ENCODE measurements at regions not wholly inside any gene's neighbourhood (a gene's known extent, or its start where the extent isn't known, plus 50 kb on each side); places are given as distances from the start of the nearest gene placed in this dataset.
A peak's percentile ranks its signal among the peaks of the same experiment; 100 is the strongest.

GRCh38 chr1:157400766-157401165, 151.5 kb downstream of the FCRL5 start:
- no peaks in the 10 kb centered on the region for H3K4me1 ChIP-seq (ENCODE audit: insufficient read depth)
- TF ChIP-seq EZH2 (IDR thresholded peaks at IDR 0.05; ENCODE audit: insufficient read depth, poor library complexity, severe bottlenecking) (no peak), EZH2phosphoT487 (IDR thresholded peaks at IDR 0.05; ENCODE audit: insufficient read depth, low read depth) (no peak)
- H3F3A ChIP-seq (ENCODE audit: insufficient read depth) = no peaks in the 10 kb centered on the region
- no peaks in the 10 kb centered on the region for H3K9me3 ChIP-seq (ENCODE audit: low read depth)
- H3K9ac ChIP-seq = no peak overlapping the region
- in situ Hi-C loops (cut with MboI) = no loop called here
- no peaks in the 10 kb centered on the region for H3K79me2 ChIP-seq (ENCODE audit: insufficient read depth)
- H4K20me1 ChIP-seq (ENCODE audit: insufficient read depth) = no peaks in the 10 kb centered on the region
- H3K4me2 ChIP-seq (ENCODE audit: unreplicated experiment) = no peak overlapping the region
- H2AFZ ChIP-seq = no peak overlapping the region
- peaks cover 13% of the 10 kb centered on the region; the same call in 1 of the 2 replicates for H3K27me3 ChIP-seq (replicated peaks; ENCODE audit: insufficient read depth)
- H3K9me2 ChIP-seq (ENCODE audit: insufficient read depth) = no peaks in the 10 kb centered on the region
- WGBS, 2 experiments (ENCODE audit: low coverage in 1 of 2, low lambda C conversion rate in 2 of 2, missing lambda C conversion rate in 2 of 2) = 0 to 9% methylated on average over 5 to 6 of the region's 6 CpGs
- no peak overlapping the region for H3K27ac ChIP-seq
- H3K4me3 ChIP-seq = no peak overlapping the region
- H3K36me3 ChIP-seq (ENCODE audit: low read depth) = no peaks in the 10 kb centered on the region
- no peak for DNase-seq

- 44 to 54% methylated on average over 1 of the region's 1 CpG for WGBS, 2 experiments (ENCODE audit: low coverage in 1 of 2, low lambda C conversion rate in 2 of 2, missing lambda C conversion rate in 2 of 2)
- Histone ChIP-seq H3K9me3 (ENCODE audit: low read depth) (no peaks in the 10 kb centered on the region), H3F3A (ENCODE audit: insufficient read depth) (no peaks in the 10 kb centered on the region), H3K4me2 (ENCODE audit: unreplicated experiment) (no peak overlapping the region), H3K4me1 (ENCODE audit: insufficient read depth) (no peaks in the 10 kb centered on the region), H3K36me3 (ENCODE audit: low read depth) (no peaks in the 10 kb centered on the region), H2AFZ (no peak overlapping the region), H3K9ac (no peak overlapping the region), H3K27me3 (replicated peaks; ENCODE audit: insufficient read depth) (peaks cover 13% of the 10 kb centered on the region; the same call in 1 of the 2 replicates), H3K27ac (no peak overlapping the region), H3K9me2 (ENCODE audit: insufficient read depth) (no peaks in the 10 kb centered on the region), H4K20me1 (ENCODE audit: insufficient read depth) (no peaks in the 10 kb centered on the region), H3K79me2 (ENCODE audit: insufficient read depth) (no peaks in the 10 kb centered on the region), H3K4me3 (no peak overlapping the region)
- in situ Hi-C loops (cut with MboI) = no loop called here
- no peak for DNase-seq
- TF ChIP-seq EZH2 (IDR thresholded peaks at IDR 0.05; ENCODE audit: insufficient read depth, poor library complexity, severe bottlenecking) = no peak
These were observed 152.3 kb downstream of the FCRL5 start for GRCh38 chr1:157399984-157400382.

GRCh38 chr1:157399343-157399983, 152.9 kb downstream of the FCRL5 start:
- no peak overlapping the region for H3K4me2 ChIP-seq (ENCODE audit: unreplicated experiment)
- H3F3A ChIP-seq (ENCODE audit: insufficient read depth) = no peaks in the 10 kb centered on the region
- no peaks in the 10 kb centered on the region for H3K9me3 ChIP-seq (ENCODE audit: low read depth)
- TF ChIP-seq EZH2phosphoT487 (IDR thresholded peaks at IDR 0.05; ENCODE audit: insufficient read depth, low read depth) (no peak), EZH2 (IDR thresholded peaks at IDR 0.05; ENCODE audit: insufficient read depth, poor library complexity, severe bottlenecking) (no peak)
- 43 to 48% methylated on average over 3 of the region's 3 CpGs for WGBS, 2 experiments (ENCODE audit: low coverage in 1 of 2, low lambda C conversion rate in 2 of 2, missing lambda C conversion rate in 2 of 2)
- no peak overlapping the region for H3K4me3 ChIP-seq
- H3K79me2 ChIP-seq (ENCODE audit: insufficient read depth) = no peaks in the 10 kb centered on the region
- DNase-seq = no peak
- no peaks in the 10 kb centered on the region for H4K20me1 ChIP-seq (ENCODE audit: insufficient read depth)
- in situ Hi-C loops (cut with MboI) = no loop called here
- no peak overlapping the region for H3K9ac ChIP-seq
- H3K27ac ChIP-seq = no peak overlapping the region
- no peaks in the 10 kb centered on the region for H3K9me2 ChIP-seq (ENCODE audit: insufficient read depth)
- H3K27me3 ChIP-seq (replicated peaks; ENCODE audit: insufficient read depth) = peaks cover 13% of the 10 kb centered on the region; the same call in 1 of the 2 replicates
- no peaks in the 10 kb centered on the region for H3K4me1 ChIP-seq (ENCODE audit: insufficient read depth)
- H2AFZ ChIP-seq = no peak overlapping the region
- no peaks in the 10 kb centered on the region for H3K36me3 ChIP-seq (ENCODE audit: low read depth)

GRCh38 chr1:157390651-157391050, 161.7 kb downstream of the FCRL5 start:
- DNase-seq = peak; percentile 75
- Histone ChIP-seq H3K4me1 (ENCODE audit: insufficient read depth) (peaks cover 11% of the 10 kb centered on the region), H2AFZ (no peak overlapping the region), H3K27me3 (replicated peaks; ENCODE audit: insufficient read depth) (no peaks in the 10 kb centered on the region), H4K20me1 (ENCODE audit: insufficient read depth) (no peaks in the 10 kb centered on the region), H3K27ac (no peak overlapping the region), H3K4me2 (ENCODE audit: unreplicated experiment) (peak overlapping the region; percentile 16), H3F3A (ENCODE audit: insufficient read depth) (no peaks in the 10 kb centered on the region), H3K9me2 (ENCODE audit: insufficient read depth) (no peaks in the 10 kb centered on the region), H3K9ac (no peak overlapping the region), H3K79me2 (ENCODE audit: insufficient read depth) (no peaks in the 10 kb centered on the region), H3K36me3 (ENCODE audit: low read depth) (no peaks in the 10 kb centered on the region), H3K4me3 (no peak overlapping the region), H3K9me3 (ENCODE audit: low read depth) (no peaks in the 10 kb centered on the region)
- TF ChIP-seq EZH2 (IDR thresholded peaks at IDR 0.05; ENCODE audit: insufficient read depth, poor library complexity, severe bottlenecking) (no peak), EZH2phosphoT487 (IDR thresholded peaks at IDR 0.05; ENCODE audit: insufficient read depth, low read depth) (no peak)
- WGBS, 2 experiments (ENCODE audit: low coverage in 1 of 2, low lambda C conversion rate in 2 of 2, missing lambda C conversion rate in 2 of 2) = 3 to 9% methylated on average over 6 of the region's 6 CpGs
- in situ Hi-C loops (cut with MboI) = no loop called here

- H3K27me3 ChIP-seq (replicated peaks; ENCODE audit: insufficient read depth) = no peaks in the 10 kb centered on the region; the same call in 1 of the 2 replicates
- H3K27ac ChIP-seq = no peak overlapping the region
- no peaks in the 10 kb centered on the region for H4K20me1 ChIP-seq (ENCODE audit: insufficient read depth)
- in situ Hi-C loops (cut with MboI) = no loop called here
- H3K9ac ChIP-seq = no peak overlapping the region
- H3F3A ChIP-seq (ENCODE audit: insufficient read depth) = no peaks in the 10 kb centered on the region
- no peak overlapping the region for H2AFZ ChIP-seq
- no peaks in the 10 kb centered on the region for H3K9me3 ChIP-seq (ENCODE audit: low read depth)
- TF ChIP-seq EZH2 (IDR thresholded peaks at IDR 0.05; ENCODE audit: insufficient read depth, poor library complexity, severe bottlenecking) (no peak), EZH2phosphoT487 (IDR thresholded peaks at IDR 0.05; ENCODE audit: insufficient read depth, low read depth) (no peak)
- H3K36me3 ChIP-seq (ENCODE audit: low read depth) = no peaks in the 10 kb centered on the region
- H3K4me3 ChIP-seq = no peak overlapping the region
- no peaks in the 10 kb centered on the region for H3K9me2 ChIP-seq (ENCODE audit: insufficient read depth)
- H3K4me1 ChIP-seq (ENCODE audit: insufficient read depth) = peaks cover 11% of the 10 kb centered on the region
- DNase-seq = no peak
- H3K4me2 ChIP-seq (ENCODE audit: unreplicated experiment) = no peak overlapping the region
- H3K79me2 ChIP-seq (ENCODE audit: insufficient read depth) = no peaks in the 10 kb centered on the region
These were observed 164.3 kb downstream of the FCRL5 start for GRCh38 chr1:157388057-157388456.
